AG09309 (cell line): ENCODE measurements at regions not wholly inside any gene's neighbourhood (a gene's known extent, or its start where the extent isn't known, plus 50 kb on each side); places are given as distances from the start of the nearest gene placed in this dataset.

Experiments used
- DNase-seq: peaks from one replicate; pipeline ENCODE4 v3.0.0-alpha.2; 2010; ENCODE audit warnings: low read depth
- H3K4me3 ChIP-seq: 2 replicates; pipeline ENCODE4 v1.5.1; 2011; ENCODE audit warnings: mild to moderate bottlenecking, low read depth, low read length, moderate library complexity; ENCODE audit not compliant: control insufficient read depth
- CTCF ChIP-seq: IDR thresholded peaks from 2 replicates; pipeline ENCODE4 v1.5.1; 2011; ENCODE audit warnings: mild to moderate bottlenecking, low read depth, low read length, inconsistent platforms; ENCODE audit not compliant: insufficient read depth, control insufficient read depth; ENCODE audit errors: missing control alignments

GRCh38 chr1:187621951-187622350 is 793.2 kb downstream of the PLA2G4A start:
- H3K4me3 ChIP-seq, result no peak overlapping the region
- TF ChIP-seq CTCF, result no peak
- DNase-seq, result no peak

- TF ChIP-seq CTCF, result no peak
- DNase-seq, result no peak
- H3K4me3 ChIP-seq, result no peak overlapping the region
Observed at GRCh38 chr1:187622545-187622944, 793.8 kb downstream of the PLA2G4A start.

- H3K4me3 ChIP-seq, result no peak overlapping the region
- TF ChIP-seq CTCF, result no peak
- DNase-seq, result no peak
Observed at GRCh38 chr1:187624812-187625545, 796.2 kb downstream of the PLA2G4A start.

GRCh38 chr1:187626056-187626455 is 797.3 kb downstream of the PLA2G4A start:
- no peak for DNase-seq
- no peak overlapping the region for H3K4me3 ChIP-seq
- TF ChIP-seq CTCF, result no peak

GRCh38 chr1:187627516-187627915 is 798.8 kb downstream of the PLA2G4A start:
- TF ChIP-seq CTCF, result no peak
- DNase-seq, result no peak

GRCh38 chr1:187629075-187629474 is 800.3 kb downstream of the PLA2G4A start:
- no peak for DNase-seq
- TF ChIP-seq CTCF, result no peak
- no peak overlapping the region for H3K4me3 ChIP-seq

More at GRCh38 chr1:187627516-187627915, 798.8 kb downstream of the PLA2G4A start:
- H3K4me3 ChIP-seq, result no peak overlapping the region
